NCI-H2107 treated with DMSO at 0.1 percent for 48 hours (cell line): ENCODE measurements at regions not wholly inside any gene's neighbourhood (a gene's known extent, or its start where the extent isn't known, plus 50 kb on each side); places are given as distances from the start of the nearest gene placed in this dataset.
"Not testable (repeated sequence)": the region's sequence is repeated elsewhere in the genome, so short reads cannot be mapped to it uniquely, and the experiment has no call there.

Source experiments
- DNase-seq: peaks from one replicate; lab custom pipeline; 2025; ENCODE audit not compliant: unreplicated experiment; lab: John Stamatoyannopoulos, UW

DNA sequence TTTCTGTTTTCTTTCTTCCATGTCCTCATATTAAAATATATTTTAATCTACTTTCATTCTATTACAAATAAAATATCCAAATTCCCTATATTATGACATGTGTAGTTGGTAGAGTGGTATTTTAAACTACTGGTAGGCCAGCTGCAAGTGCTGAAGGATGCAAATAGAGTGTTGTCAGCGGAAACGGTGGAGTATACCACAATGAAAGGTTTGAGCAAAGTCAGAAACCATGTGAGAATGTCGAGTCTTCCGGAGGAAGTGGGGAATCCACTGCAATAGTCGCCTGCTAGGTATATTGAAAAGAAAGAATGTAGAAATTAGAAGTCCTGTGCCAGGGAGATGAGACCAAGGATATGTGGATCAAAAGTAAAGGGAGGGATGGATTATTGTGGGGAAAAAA lies 373.9 kb downstream of the DSEL start:
- DNase-seq: no peak

DNA sequence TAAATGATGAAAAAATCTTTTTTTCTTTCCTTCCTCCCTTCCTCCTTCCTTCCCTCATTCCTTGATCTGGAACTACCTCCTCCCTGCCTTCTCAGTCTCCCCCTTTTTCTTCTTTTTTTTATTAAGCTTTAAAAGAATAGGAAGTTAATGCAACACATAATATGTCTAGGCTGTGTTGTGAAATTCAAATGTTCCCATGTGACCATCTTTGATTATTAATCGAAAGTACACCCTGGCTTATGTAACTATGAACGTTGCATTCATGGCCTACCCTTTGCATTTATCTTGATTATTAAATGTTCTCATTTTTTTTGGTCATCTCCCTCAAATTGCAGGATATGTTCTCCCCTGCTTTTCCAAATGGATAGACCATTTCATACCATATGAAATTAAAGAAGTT lies 376.0 kb downstream of the DSEL start:
- no peak for DNase-seq

DNA sequence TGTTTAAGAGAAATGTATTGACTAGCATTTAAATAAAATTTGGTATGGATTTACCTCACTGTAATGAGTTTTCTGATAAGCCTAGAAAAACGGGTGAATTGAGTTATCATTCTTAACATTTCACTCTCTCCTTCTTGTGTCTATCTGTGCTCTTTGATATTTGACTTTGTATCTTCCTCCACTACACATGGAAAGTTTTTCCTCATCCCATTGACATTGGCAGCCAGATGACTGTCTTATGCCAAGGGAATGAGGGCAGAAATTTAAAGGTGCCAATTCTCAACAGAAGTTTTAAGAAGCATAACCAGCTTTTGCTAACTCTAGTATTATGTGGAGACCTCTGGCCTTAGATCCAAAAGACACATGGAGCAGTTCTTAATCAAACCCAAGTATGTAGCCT lies 376.6 kb downstream of the DSEL start:
- no peak for DNase-seq

DNA sequence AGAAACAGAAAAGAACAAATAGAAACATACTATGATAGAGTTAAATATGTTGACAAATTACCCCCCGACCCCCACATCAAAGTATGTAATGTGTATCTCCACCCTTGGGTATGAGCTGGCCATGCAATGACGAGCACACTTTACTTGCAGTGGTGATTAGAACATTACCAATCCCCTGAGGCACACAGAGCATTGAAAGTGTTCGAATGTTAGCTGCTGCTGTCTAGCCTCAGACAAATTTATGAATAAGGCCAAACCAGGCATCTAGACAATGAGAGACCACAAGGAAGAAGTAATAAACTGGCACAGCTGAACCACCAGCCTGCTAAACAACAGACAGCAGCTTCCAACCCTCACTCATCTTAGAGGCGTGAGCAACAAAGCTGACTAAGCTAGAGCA lies 380.5 kb downstream of the DSEL start:
- no peak for DNase-seq

DNA sequence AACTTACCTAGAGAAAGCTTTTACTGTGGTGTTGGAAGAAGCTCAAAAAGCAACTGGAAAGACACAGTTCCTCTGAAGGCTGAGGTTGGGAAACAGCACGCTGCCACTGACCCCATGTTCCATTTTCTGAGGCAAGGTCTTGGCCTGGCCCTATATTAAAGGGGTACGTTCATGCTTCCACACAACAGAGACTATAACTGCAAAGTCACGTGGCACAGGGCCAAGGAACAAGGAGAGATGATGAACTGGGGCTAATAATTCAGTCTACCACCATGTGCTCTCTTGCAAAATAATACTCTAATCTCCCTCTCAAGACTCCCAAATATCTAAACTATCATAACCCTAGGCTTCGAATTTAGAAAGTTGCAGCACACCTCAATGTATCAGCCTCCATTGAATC lies 381.6 kb downstream of the DSEL start:
- no peak for DNase-seq

DNA sequence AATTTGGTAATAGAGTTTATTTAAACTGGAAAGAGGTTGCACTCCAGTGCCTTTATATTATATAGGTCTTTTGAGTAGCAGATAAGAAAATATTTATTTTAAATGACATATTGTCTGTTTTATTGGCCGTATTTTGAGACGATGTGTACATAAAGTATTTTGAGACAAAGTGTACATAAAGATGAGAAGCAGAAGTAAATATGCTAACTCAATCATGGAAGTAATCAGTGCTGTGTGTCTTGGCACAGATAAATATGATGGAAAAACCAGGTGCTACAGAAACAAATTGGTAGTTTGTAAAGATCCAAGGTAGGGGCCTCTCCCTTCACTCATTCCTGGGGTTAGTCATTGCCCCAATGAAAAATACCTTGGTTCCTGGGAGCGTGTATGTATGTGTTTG lies 382.9 kb downstream of the DSEL start:
- DNase-seq: peak; percentile 98

DNA sequence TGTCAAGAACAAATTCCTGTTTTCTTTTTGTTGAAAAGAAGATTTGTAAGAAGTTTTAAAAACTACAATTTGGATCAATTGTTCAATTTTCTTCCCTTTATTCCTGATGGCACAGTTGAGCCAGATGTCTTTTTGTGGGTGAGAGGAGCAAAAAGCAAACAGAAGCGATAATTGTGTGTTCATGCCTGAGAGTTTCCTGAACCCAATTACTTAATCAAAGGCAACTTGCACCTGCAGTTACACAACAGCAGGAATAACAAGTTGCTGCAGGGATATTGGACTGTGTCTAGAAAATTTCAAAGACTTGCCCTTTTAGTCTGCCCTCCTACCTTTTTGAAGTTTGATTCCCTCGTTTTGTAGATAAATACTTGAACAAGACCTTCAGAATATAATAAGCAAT lies 383.6 kb downstream of the DSEL start:
- peak; percentile 95 for DNase-seq

DNA sequence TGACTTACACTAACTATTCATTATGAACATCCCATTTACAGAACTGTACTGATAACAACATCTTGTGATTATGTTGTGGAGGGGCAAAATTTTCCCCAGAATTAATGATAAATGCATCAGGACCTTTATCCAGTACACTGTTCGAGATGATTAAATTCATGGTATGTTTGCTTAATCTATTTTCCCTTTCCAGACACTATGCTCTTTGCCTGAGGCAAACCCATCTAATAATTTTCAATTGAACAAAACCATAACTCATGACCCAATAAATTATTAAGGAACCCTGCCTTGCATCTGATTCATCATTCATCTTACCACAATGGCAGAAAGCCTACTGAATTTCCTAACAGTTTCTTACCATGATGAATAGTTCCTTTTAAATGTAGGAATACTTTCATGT lies 385.0 kb downstream of the DSEL start:
- DNase-seq: no peak

DNA sequence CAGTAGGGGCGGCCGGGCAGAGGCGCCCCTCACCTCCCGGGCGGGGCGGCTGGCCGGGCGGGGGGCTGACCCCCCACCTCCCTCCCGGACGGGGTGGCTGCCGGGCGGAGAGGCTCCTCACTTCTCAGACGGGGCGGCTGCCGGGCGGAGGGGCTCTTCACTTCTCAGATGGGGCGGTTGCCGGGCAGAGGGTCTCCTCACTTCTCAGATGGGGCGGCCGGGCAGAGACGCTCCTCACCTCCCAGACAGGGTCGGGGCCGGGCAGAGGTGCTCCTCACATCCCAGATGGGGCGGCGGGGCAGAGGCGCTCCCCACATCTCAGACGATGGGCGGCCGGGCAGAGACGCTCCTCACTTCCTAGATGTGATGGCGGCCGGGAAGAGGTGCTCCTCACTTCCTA lies 389.8 kb downstream of the DSEL start:
- not testable (repeated sequence) for DNase-seq

DNA sequence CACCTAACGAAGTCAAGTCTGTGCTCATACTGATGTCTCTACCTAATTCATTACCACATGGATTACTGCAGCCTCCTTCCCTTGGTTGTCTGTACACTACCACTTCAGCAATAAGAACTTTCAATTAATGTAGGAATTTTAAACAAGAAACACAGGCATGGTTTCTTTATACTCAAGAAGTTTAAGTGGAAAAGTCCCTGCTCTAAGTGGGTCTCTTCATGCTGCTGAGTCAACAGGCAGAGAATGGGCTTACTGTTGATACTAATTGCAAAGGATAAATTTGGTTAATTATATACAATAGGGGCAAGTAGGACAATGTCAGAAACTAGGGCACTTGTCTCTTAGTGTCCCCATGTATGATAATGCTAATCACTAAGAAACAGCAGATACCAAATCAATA lies 392.6 kb downstream of the DSEL start:
- no peak for DNase-seq

DNA sequence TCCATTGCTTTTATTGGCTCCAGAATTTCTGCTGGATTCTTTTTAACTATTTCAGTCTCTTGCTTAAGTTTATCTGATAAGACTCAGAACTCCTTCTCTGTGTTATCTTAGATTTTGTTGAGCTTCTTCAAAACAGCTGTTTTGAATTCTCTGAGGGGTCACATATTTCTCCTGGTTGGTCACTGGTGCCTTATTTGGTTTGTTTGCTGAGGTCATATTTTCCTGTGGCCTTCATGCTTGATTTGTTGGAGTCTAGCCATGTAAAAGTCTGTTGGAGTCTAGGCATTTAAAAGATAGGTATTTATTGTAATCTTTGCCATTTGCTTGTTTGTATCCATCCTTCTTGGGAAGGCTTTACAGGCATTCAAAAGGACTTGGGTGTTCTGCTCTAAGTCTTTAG lies 398.7 kb downstream of the DSEL start:
- DNase-seq: no peak

DNA sequence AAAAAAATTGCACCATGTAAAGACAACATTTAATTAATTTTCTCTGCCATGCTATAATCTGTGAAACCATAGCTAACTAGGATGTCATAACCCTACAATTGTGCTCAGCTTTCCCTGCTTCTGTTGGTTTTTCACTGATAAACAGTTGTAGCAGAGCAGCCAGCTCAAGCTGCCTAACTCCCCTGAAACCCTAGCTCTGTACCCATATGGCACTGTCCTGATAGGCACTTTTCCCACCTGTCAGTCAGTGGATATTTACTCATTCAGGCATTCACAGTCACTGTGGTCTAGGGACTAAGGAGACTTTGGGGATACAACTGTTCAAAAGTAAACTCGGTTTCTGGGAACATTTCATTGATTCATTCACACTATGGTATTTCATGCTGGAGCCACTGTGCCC lies 407.0 kb downstream of the DSEL start:
- DNase-seq: peak; percentile 27

DNA sequence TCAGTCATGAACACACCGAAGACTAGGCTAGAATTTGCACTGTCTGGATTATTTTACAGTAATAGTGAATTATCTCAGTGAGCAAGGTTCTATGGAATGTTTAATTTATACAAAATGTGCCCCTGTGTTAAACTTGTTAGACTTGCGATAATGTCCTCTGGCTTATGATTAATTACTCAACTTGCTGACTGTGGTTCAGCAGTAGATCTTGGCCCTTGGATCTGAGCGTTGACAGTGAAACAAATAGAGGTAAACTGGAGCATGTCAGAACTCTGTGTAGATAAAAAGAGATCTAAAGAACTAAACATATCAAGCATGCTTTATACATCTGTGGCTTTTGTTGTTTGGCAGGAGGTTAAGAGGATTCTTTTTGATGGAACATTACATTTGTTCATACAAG lies 407.6 kb downstream of the DSEL start:
- no peak for DNase-seq

DNA sequence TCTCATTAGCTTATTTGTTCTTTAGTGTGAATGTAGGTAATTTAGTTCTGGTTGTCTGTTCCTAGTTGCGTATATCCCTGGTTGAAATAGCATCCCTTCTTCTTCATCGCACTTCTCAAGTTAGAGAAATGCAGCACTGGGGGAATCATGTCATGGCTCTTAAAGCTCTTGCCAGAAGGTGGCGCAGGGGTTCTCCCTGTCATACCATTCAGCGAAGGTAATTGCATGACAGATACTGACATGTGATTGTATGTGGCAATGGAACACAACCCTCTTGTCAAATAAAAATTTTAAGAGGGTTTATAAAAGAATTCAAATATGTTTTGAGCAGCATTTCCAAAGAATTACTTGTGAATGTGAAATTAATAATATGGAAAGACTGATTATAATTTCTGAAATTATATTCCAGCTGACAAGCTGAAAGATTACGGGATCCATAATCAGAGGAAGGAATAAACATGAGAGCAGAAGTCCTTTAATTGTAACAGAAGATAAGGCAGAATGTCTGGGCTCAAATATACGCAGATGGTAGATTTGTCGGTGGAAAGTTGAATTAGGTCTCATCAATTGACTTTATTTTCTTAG lies 411.7 kb downstream of the DSEL start:
- peak; percentile 78 for DNase-seq

DNA sequence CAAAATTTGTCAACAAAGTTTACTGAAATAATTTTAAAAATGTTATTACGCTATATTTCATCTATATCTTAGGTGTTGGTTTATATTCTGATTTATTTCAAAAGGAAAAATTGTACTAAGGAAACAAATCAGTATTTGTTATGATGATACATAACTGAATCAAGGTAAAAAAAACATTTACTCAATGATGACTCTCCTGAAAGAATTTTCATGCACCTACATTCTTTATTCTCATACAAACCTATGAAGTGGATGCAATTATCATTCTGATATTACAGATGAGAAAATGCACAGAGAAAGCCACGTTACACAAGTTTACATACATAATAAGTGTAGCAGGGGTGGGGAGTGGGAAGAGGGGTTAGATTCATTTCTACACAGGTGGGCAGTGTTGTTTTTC lies 422.4 kb downstream of the DSEL start:
- DNase-seq: no peak

DNA sequence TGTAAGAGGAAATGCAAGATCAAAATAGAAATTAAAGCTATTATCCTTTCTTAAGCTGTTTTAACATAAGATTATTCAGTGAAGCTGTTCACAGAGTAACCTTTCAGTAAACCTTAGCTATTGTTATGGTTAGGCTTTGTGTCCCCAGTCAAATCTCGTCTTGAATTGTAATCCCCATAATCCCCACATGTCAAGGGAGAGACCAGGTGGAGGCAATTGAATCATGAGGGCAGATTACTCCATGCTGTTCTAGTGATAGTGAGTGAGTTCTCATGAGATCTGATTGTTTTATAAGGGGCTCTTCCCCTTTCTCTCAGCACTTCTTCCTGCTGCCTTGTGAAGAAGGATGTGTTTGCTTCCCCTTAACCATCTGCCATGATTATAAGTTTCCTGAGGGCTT lies 424.4 kb downstream of the DSEL start:
- DNase-seq: no peak

DNA sequence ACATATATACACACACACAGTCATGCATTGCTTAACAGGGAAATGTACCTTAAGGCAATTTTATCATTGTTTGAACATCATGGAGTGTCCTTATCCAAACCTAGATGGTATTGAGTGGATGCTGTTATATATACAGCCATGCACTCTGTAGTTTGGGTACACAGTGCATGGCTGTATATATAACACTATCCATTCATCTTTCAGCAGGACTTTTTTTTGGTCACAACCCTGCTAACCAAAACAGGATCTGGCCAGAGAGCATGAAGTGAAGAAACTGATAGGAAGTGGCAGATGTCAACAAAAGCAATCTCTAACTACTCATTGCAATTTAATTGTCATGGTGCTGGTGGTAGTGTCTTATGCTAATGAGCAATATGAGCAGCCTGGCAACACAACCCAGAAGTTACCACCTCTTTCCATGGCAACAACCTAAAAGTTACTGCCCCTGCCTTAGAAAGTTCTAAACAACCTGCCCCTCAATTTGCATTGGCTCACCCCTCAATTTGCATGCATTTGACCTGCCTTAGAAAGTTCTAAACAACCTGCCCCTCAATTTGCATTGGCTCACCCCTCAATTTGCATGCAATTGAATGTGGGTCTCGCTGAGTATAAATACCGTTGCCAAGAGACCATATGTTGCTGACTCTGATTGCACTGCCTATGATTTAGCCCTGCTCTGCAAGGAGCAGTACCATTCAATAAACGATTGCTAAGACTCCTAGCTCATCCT lies 434.9 kb downstream of the DSEL start:
- no peak for DNase-seq

DNA sequence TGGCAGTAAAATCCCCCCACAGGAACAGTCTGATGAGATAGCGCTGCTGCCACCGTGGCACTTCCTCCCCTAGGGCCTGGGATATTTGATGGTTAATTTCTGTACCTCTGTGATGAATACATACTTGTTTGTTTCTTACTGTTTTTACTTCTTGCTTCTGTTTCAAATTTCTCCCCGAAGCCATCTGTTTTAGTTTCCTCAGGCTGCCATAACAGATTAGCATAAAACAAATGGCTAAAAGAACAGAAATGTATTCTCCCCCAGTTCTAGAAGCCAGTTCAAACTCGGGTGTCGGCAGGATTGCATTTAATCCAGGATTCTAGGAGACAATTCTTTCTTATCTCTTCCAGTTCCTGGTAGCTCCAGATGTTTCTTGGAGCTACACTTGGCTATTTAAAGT lies 435.9 kb downstream of the DSEL start:
- no peak for DNase-seq

DNA sequence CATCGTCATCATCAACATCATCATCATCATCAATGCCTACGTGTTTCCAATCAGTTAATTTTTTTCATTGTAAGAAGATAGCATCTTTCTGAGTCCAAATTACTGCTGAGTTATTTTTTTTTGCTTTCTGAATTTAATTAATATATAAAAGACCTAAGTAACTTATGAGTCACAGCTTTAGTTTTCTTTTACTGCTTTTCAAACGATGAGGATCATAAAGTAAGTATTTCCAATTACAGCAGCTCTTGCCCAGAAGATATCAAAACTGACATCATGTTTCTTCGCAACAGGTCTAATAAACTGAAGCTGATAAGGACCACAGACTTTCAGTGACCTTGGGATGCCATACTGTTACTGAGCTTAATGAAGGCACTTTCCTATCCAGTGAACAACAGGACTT lies 442.2 kb downstream of the DSEL start:
- DNase-seq: no peak

DNA sequence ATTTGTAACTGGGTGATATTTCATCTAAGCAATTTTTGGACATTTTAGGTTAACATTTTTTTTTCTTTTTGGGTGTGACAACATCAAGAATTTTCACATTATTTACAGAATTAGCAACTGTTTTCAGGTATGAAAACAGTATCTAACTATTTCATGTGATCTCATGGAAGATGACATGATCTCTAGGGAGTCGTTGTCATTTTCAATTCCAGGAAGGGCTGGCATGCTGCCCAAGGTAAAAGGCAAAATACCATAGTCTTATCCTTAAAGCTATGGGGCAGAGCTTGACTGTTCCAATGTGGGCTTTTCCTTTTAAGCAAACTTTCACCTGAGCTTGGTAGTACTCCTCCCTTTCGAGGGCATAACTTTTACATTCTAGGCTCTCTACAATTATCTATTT lies 443.7 kb downstream of the DSEL start:
- no peak for DNase-seq

DNA sequence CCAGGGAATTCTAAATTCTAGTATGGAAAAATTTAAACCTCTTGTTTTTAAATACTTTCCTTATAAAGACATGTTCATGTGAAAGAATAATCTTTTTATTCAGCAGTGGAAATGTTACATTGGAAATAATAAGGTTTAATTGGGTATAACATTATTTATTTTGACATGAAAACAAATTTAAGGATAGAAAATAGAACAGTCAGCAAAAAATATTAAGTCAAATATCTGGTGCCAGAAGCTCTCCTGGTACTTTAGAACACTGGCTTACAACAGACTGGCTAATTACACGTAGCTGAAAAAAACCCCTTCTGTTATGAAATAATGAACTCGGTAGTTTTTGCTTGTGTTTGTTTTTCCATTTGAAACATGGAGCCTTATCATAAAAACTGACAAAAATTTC lies 447.9 kb downstream of the DSEL start:
- no peak for DNase-seq

DNA sequence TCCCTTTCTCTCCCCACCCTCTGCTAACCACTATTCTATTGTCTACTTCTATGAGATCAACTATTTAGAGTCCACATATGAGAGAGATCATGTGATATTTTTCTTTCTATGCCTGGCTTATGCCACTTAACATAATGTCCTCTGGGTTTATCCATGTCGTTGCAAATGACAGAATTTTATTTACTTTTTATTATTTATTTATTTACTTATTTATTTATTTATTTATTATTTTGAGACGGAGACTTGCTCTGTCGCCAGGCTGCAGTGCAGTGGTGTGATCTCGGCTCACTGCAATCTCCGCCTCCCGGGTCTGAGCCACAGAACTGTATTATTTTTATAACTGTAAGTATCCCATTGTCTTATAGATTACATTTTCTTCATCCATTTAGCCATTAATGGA lies 443.4 kb upstream of the CDH19 start:
- no peak for DNase-seq

DNA sequence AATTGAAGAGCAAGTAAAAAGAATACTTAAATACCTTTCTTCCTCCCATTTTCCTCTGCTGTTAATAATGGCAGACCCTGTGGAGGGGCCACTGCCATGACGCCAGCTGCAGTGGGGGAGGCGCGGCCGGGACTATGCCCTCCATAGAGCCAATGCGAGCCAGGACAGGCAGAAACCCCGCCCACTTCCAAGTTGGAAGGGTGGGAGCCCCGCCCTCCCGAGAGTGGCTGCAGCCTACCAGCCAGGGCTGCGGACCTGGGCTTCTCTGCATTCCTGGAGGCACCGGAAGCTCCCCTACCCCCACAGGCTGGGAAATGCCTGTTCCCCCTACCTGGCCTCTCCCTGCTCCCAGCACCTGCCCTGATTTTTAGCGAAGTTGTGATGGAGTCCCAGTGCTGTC lies 439.4 kb upstream of the CDH19 start:
- DNase-seq: no peak
